T-helper 2 cell treated with Interferon-gamma antibody and Interleukin-4, amounts not matched to agents 5 μg/mL and 100 μg/mL, for 36 hours (primary cell): ENCODE measurements at regions not wholly inside any gene's neighbourhood (a gene's known extent, or its start where the extent isn't known, plus 50 kb on each side); places are given as distances from the start of the nearest gene placed in this dataset.

Experiments
- DNase-seq: peaks from one replicate; pipeline ENCODE4 v3.0.0; 2021; ENCODE audit warnings: low spot score
- H3K27ac Mint-ChIP-seq: one replicate; pipeline ENCODE4 v1.8.0; 2021; ENCODE audit warnings: mild to moderate bottlenecking, mixed read lengths
- H3K27me3 Mint-ChIP-seq: one replicate; pipeline ENCODE4 v1.8.0; 2021; ENCODE audit warnings: low read depth, mixed read lengths
- H3K36me3 Mint-ChIP-seq: one replicate; pipeline ENCODE4 v1.8.0; 2021; ENCODE audit warnings: low read depth, mixed read lengths
- H3K4me1 Mint-ChIP-seq: one replicate; pipeline ENCODE4 v1.8.0; 2021; ENCODE audit warnings: low read depth, mixed read lengths
- H3K4me3 Mint-ChIP-seq: one replicate; pipeline ENCODE4 v1.8.0; 2022; ENCODE audit warnings: mild to moderate bottlenecking, moderate library complexity, mixed read lengths
- H3K9me3 Mint-ChIP-seq: one replicate; pipeline ENCODE4 v1.8.0; 2021; ENCODE audit warnings: mixed read lengths

- H3K4me3 Mint-ChIP-seq = no peak overlapping the region
- peaks cover 25% of the 10 kb centered on the region for H3K9me3 Mint-ChIP-seq
- no peaks in the 10 kb centered on the region for H3K27me3 Mint-ChIP-seq
- no peak overlapping the region for H3K27ac Mint-ChIP-seq
- H3K36me3 Mint-ChIP-seq = no peaks in the 10 kb centered on the region
- DNase-seq = no peak
- H3K4me1 Mint-ChIP-seq = no peaks in the 10 kb centered on the region
Measured at GRCh38 chr3:84125760-84126159, 833.0 kb upstream of the CADM2 start.

GRCh38 chr3:84126160-84126559 lies 832.6 kb upstream of the CADM2 start:
- H3K36me3 Mint-ChIP-seq = no peaks in the 10 kb centered on the region
- H3K9me3 Mint-ChIP-seq = peaks cover 23% of the 10 kb centered on the region
- H3K4me3 Mint-ChIP-seq = no peak overlapping the region
- no peak overlapping the region for H3K27ac Mint-ChIP-seq
- DNase-seq = no peak
- no peaks in the 10 kb centered on the region for H3K4me1 Mint-ChIP-seq
- H3K27me3 Mint-ChIP-seq = no peaks in the 10 kb centered on the region

- H3K27me3 Mint-ChIP-seq = no peaks in the 10 kb centered on the region
- H3K9me3 Mint-ChIP-seq = peaks cover 24% of the 10 kb centered on the region
- H3K27ac Mint-ChIP-seq = no peak overlapping the region
- H3K4me1 Mint-ChIP-seq = no peaks in the 10 kb centered on the region
- no peak overlapping the region for H3K4me3 Mint-ChIP-seq
- DNase-seq = no peak
- H3K36me3 Mint-ChIP-seq = no peaks in the 10 kb centered on the region
Measured at GRCh38 chr3:84128024-84128423, 830.8 kb upstream of the CADM2 start.

GRCh38 chr3:84136425-84136824 lies 822.4 kb upstream of the CADM2 start:
- H3K27ac Mint-ChIP-seq = no peak overlapping the region
- DNase-seq = no peak
- H3K27me3 Mint-ChIP-seq = no peaks in the 10 kb centered on the region
- H3K4me3 Mint-ChIP-seq = no peak overlapping the region
- H3K4me1 Mint-ChIP-seq = no peaks in the 10 kb centered on the region
- peaks cover 29% of the 10 kb centered on the region for H3K9me3 Mint-ChIP-seq
- H3K36me3 Mint-ChIP-seq = no peaks in the 10 kb centered on the region

DNA sequence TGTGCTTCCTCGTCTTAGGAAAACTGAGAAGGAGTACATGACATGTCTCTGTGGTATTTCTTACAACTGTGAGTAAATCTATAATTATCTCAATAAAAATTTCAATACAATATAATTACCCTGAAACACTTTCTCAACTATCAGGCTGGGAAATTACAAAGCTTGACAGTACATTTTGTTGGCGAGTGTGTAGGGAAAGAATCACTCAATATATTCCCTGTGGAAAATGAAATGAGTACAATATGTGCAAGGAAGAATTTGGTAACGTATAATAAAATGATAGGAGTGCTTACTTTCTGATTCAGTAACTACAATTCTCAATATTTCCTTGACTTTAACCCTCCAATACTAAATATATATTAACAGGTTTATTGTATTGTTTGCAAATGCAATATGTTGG lies 818.2 kb upstream of the CADM2 start:
- no peaks in the 10 kb centered on the region for H3K4me1 Mint-ChIP-seq
- peaks cover 20% of the 10 kb centered on the region for H3K9me3 Mint-ChIP-seq
- H3K4me3 Mint-ChIP-seq = no peak overlapping the region
- no peaks in the 10 kb centered on the region for H3K27me3 Mint-ChIP-seq
- no peak overlapping the region for H3K27ac Mint-ChIP-seq
- DNase-seq = no peak
- H3K36me3 Mint-ChIP-seq = no peaks in the 10 kb centered on the region

GRCh38 chr3:84141571-84141970 lies 817.2 kb upstream of the CADM2 start:
- DNase-seq = no peak
- H3K27me3 Mint-ChIP-seq = no peaks in the 10 kb centered on the region
- no peak overlapping the region for H3K27ac Mint-ChIP-seq
- H3K4me3 Mint-ChIP-seq = no peak overlapping the region
- no peaks in the 10 kb centered on the region for H3K36me3 Mint-ChIP-seq
- H3K4me1 Mint-ChIP-seq = no peaks in the 10 kb centered on the region
- peaks cover 18% of the 10 kb centered on the region for H3K9me3 Mint-ChIP-seq

GRCh38 chr3:84165328-84165727 lies 793.5 kb upstream of the CADM2 start:
- H3K4me3 Mint-ChIP-seq = no peak overlapping the region

GRCh38 chr3:84175449-84175848 lies 783.3 kb upstream of the CADM2 start:
- no peak for DNase-seq
- Mint-ChIP-seq H3K27ac (no peak overlapping the region), H3K27me3 (no peaks in the 10 kb centered on the region), H3K9me3 (peaks cover 44% of the 10 kb centered on the region), H3K36me3 (no peaks in the 10 kb centered on the region), H3K4me3 (no peak overlapping the region), H3K4me1 (no peaks in the 10 kb centered on the region)

More at GRCh38 chr3:84165328-84165727, 793.5 kb upstream of the CADM2 start:
- no peak overlapping the region for H3K27ac Mint-ChIP-seq
- H3K9me3 Mint-ChIP-seq = peaks cover 53% of the 10 kb centered on the region
- H3K36me3 Mint-ChIP-seq = no peaks in the 10 kb centered on the region
- no peak for DNase-seq
- H3K4me1 Mint-ChIP-seq = no peaks in the 10 kb centered on the region
- no peaks in the 10 kb centered on the region for H3K27me3 Mint-ChIP-seq

- no peak overlapping the region for H3K27ac Mint-ChIP-seq
- H3K36me3 Mint-ChIP-seq = no peaks in the 10 kb centered on the region
- no peak for DNase-seq
- H3K27me3 Mint-ChIP-seq = no peaks in the 10 kb centered on the region
- H3K4me1 Mint-ChIP-seq = no peaks in the 10 kb centered on the region
- H3K4me3 Mint-ChIP-seq = no peak overlapping the region
- peaks cover 24% of the 10 kb centered on the region for H3K9me3 Mint-ChIP-seq
Measured at GRCh38 chr3:84184937-84185336, 773.9 kb upstream of the CADM2 start.

- Mint-ChIP-seq H3K4me1 (no peaks in the 10 kb centered on the region), H3K36me3 (no peaks in the 10 kb centered on the region), H3K27me3 (no peaks in the 10 kb centered on the region), H3K27ac (no peak overlapping the region), H3K4me3 (no peak overlapping the region), H3K9me3 (peaks cover 35% of the 10 kb centered on the region)
- DNase-seq = no peak
Measured at GRCh38 chr3:84194029-84194428, 764.8 kb upstream of the CADM2 start.

- Mint-ChIP-seq H3K36me3 (no peaks in the 10 kb centered on the region), H3K4me1 (no peaks in the 10 kb centered on the region), H3K27ac (no peak overlapping the region), H3K27me3 (no peaks in the 10 kb centered on the region), H3K9me3 (peaks cover 38% of the 10 kb centered on the region), H3K4me3 (no peak overlapping the region)
- DNase-seq = no peak
Measured at GRCh38 chr3:84209474-84209873, 749.3 kb upstream of the CADM2 start.

DNA sequence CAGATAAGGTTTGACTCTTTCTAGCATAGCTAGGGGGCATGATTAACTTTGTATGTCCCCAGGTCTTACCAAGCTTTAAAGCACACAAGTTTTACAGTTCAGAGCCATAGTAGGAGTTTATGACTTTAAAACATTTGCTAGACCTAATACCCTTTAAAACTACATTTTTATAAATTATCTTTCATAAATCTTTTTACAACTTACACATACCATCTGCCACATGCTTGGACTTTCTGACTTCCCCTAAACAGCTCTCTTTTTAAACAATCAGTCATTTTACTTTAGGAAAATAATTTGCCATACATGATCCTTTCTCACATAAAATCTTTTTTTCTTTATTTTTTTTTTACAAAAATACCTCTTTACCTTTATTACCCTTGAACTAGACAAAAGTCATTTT lies 735.3 kb upstream of the CADM2 start:
- no peak overlapping the region for H3K4me3 Mint-ChIP-seq
- H3K27ac Mint-ChIP-seq = no peak overlapping the region
- H3K9me3 Mint-ChIP-seq = peaks cover 57% of the 10 kb centered on the region

GRCh38 chr3:84224262-84224661 lies 734.5 kb upstream of the CADM2 start:
- Mint-ChIP-seq H3K4me1 (no peaks in the 10 kb centered on the region), H3K27ac (no peak overlapping the region), H3K9me3 (peaks cover 57% of the 10 kb centered on the region), H3K36me3 (no peaks in the 10 kb centered on the region), H3K4me3 (no peak overlapping the region), H3K27me3 (no peaks in the 10 kb centered on the region)
- no peak for DNase-seq

More for the DNA sequence above, 735.3 kb upstream of the CADM2 start:
- DNase-seq = no peak
- Mint-ChIP-seq H3K27me3 (no peaks in the 10 kb centered on the region), H3K4me1 (no peaks in the 10 kb centered on the region), H3K36me3 (no peaks in the 10 kb centered on the region)

DNA sequence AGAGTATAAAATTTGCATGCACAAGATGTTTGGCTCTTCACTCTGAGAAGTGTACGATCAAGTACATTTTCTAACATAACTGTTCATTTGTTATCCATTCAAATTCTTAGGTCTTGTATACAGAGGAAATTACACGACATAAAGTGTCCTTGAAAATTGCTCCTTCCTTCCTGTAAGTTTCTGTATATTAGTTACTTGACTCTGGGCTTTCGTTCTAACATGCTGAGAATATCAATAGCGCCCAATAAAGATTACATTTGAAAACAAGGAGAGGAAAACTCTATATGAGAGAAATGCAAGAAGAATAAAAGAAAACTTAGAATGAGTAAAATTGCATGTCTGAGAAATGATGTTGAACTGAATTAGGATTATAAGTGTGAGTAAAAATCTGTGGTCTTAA lies 722.5 kb upstream of the CADM2 start:
- Mint-ChIP-seq H3K36me3 (no peaks in the 10 kb centered on the region), H3K27me3 (no peaks in the 10 kb centered on the region), H3K4me3 (no peak overlapping the region), H3K4me1 (no peaks in the 10 kb centered on the region), H3K27ac (no peak overlapping the region), H3K9me3 (peaks cover 46% of the 10 kb centered on the region)
- DNase-seq = no peak

DNA sequence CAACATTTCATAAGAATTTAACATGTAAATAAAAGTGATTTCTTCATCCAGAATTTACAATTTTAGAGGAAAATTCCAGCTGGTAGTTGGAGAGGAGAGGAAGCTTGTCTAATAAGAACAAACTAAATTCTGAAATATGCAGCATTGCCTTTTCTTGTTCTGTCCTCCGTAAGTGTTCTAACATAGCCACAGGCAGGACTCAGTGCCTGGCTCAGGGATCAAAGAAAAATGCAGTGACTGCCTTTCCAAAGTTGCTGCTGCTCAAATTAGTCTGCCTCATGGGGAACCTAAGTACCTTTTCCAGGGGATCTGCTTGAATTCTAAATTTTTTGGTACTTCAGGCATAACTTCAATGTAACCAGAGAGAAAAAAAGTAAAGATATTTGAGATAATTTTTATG lies 713.0 kb upstream of the CADM2 start:
- Mint-ChIP-seq H3K27me3 (no peaks in the 10 kb centered on the region), H3K27ac (no peak overlapping the region), H3K9me3 (peaks cover 42% of the 10 kb centered on the region), H3K4me1 (no peaks in the 10 kb centered on the region), H3K4me3 (no peak overlapping the region), H3K36me3 (no peaks in the 10 kb centered on the region)
- no peak for DNase-seq
